IMR-90 (cell line): ENCODE measurements at regions not wholly inside any gene's neighbourhood (a gene's known extent, or its start where the extent isn't known, plus 50 kb on each side); places are given as distances from the start of the nearest gene placed in this dataset.

Source experiments
- ATAC-seq: fragments of 200-7000 bp; cut with Tn5 transposase; 2 replicates; pipeline ENCODE4 v1.9.1; 2020; ENCODE audit warnings: low read depth, mild to moderate bottlenecking, moderate library complexity
- BruUV-seq: library from RNA; stranded (reverse); fragments of 400-500 nt; replicated peaks from 2 replicates; lab custom pipeline; 2021; lab: Mats Ljungman, UMichigan
- CTCF ChIA-PET: fragments of 300-600 bp; formaldehyde crosslinking; extraction: SDS; loops from one replicate; lab custom pipeline; 2021; ENCODE audit warnings: antibody characterized with exemption; lab: Yijun Ruan, JAX
- POLR2A ChIA-PET: fragments of 300-600 bp; sonication (Branson Sonifier 250); formaldehyde crosslinking; loops from one replicate; lab custom pipeline; 2022; ENCODE audit warnings: antibody characterized with exemption; ENCODE audit not compliant: unreplicated experiment; lab: Charles Lee
- DNase-seq: peaks from one replicate; pipeline ENCODE4 v3.0.0; 2013
- H2AFZ ChIP-seq: replicated peaks from 2 replicates; pipeline ENCODE3; 2013; ENCODE audit warnings: low read length, mild to moderate bottlenecking; ENCODE audit not compliant: poor library complexity
- H2AK5ac ChIP-seq: 2 replicates; pipeline ENCODE4 v1.6.1; 2013; ENCODE audit warnings: low read depth, low read length, inconsistent platforms
- H2AK9ac ChIP-seq: replicated peaks from 2 replicates; pipeline ENCODE3; 2013; ENCODE audit warnings: mild to moderate bottlenecking, low read depth, low read length, moderate library complexity; ENCODE audit not compliant: poor library complexity
- H2BK120ac ChIP-seq: 2 replicates; pipeline ENCODE4 v1.6.1; 2013; ENCODE audit warnings: low read depth, low read length, inconsistent platforms
- H2BK15ac ChIP-seq: 3 replicates; pipeline ENCODE4 v1.6.1; 2013; ENCODE audit warnings: low read depth, low read length, inconsistent platforms
- H2BK20ac ChIP-seq: 2 replicates; pipeline ENCODE4 v1.6.1; 2013; ENCODE audit warnings: low read depth, mild to moderate bottlenecking, inconsistent platforms, low read length, moderate library complexity
- H2BK5ac ChIP-seq: 2 replicates; pipeline ENCODE4 v1.6.1; 2013; ENCODE audit warnings: mild to moderate bottlenecking, low read depth, low read length, inconsistent platforms; ENCODE audit not compliant: poor library complexity, severe bottlenecking
- H3K14ac ChIP-seq: replicated peaks from 2 replicates; pipeline ENCODE4 v1.6.1; 2013; ENCODE audit warnings: low read depth, low read length, inconsistent platforms
- H3K18ac ChIP-seq: 2 replicates; pipeline ENCODE4 v1.6.1; 2013; ENCODE audit warnings: low read depth, low read length, control low read depth
- H3K23ac ChIP-seq: 2 replicates; pipeline ENCODE4 v1.6.1; 2013; ENCODE audit warnings: low read depth, low read length, inconsistent platforms
- H3K27ac ChIP-seq: 2 replicates; pipeline ENCODE4 v1.5.1; 2013; ENCODE audit warnings: mild to moderate bottlenecking, control low read depth, low read length; ENCODE audit not compliant: insufficient read depth
- H3K27me3 ChIP-seq: 2 replicates; pipeline ENCODE4 v1.6.1; 2013; ENCODE audit warnings: low read length; ENCODE audit not compliant: control insufficient read depth, insufficient read depth
- H3K36me3 ChIP-seq: 2 replicates; pipeline ENCODE4 v1.6.1; 2013; ENCODE audit warnings: low read length, mixed read lengths; ENCODE audit not compliant: control insufficient read depth, insufficient read depth
- H3K4ac ChIP-seq: 2 replicates; pipeline ENCODE4 v1.6.1; 2013; ENCODE audit warnings: low read depth, low read length, inconsistent platforms
- H3K4me1 ChIP-seq: 2 replicates; pipeline ENCODE4 v1.6.1; 2013; ENCODE audit warnings: low read length, mixed read lengths; ENCODE audit not compliant: control insufficient read depth, insufficient read depth
- H3K4me2 ChIP-seq: 2 replicates; pipeline ENCODE4 v1.6.1; 2013; ENCODE audit warnings: low read depth, mild to moderate bottlenecking, control low read depth, low read length, moderate library complexity
- H3K4me3 ChIP-seq: 2 replicates; pipeline ENCODE4 v1.5.1; 2013; ENCODE audit warnings: low read depth, mild to moderate bottlenecking, control low read depth, low read length, moderate library complexity; ENCODE audit not compliant: insufficient read depth
- H3K56ac ChIP-seq: 2 replicates; pipeline ENCODE4 v1.6.1; 2013; ENCODE audit warnings: low read length, inconsistent platforms; ENCODE audit not compliant: insufficient read depth; ENCODE audit errors: extremely low read depth
- H3K79me1 ChIP-seq, 2 experiments: 2 replicates each; pipeline ENCODE4 v1.6.1; 2013; ENCODE audit warnings: low read length in 2 of 2, inconsistent platforms in 1 of 2, low read depth in 1 of 2
- H3K9ac ChIP-seq: 2 replicates; pipeline ENCODE4 v1.6.1; 2013; ENCODE audit warnings: low read depth, low read length, control low read depth
- H3K9me1 ChIP-seq: 2 replicates; pipeline ENCODE4 v1.6.1; 2013; ENCODE audit warnings: low read length, inconsistent platforms; ENCODE audit not compliant: insufficient read depth
- H3K9me3 ChIP-seq: 2 replicates; pipeline ENCODE4 v1.6.1; 2013; ENCODE audit warnings: low read length; ENCODE audit not compliant: control insufficient read depth, insufficient read depth
- H4K20me1 ChIP-seq: 2 replicates; pipeline ENCODE4 v1.6.1; 2013; ENCODE audit warnings: low read length, inconsistent platforms; ENCODE audit not compliant: insufficient read depth
- H4K5ac ChIP-seq: 2 replicates; pipeline ENCODE4 v1.6.1; 2013; ENCODE audit warnings: mild to moderate bottlenecking, low read depth, low read length, control low read depth
- H4K8ac ChIP-seq, 2 experiments: 2 replicates each; pipeline ENCODE4 v1.6.1; 2013; ENCODE audit warnings: low read depth in 2 of 2, low read length in 2 of 2, control low read depth in 1 of 2, inconsistent platforms in 1 of 2
- H4K91ac ChIP-seq: 2 replicates; pipeline ENCODE4 v1.6.1; 2013; ENCODE audit warnings: low read depth, low read length, inconsistent platforms; ENCODE audit not compliant: insufficient read depth
- BHLHE40 ChIP-seq: fragments of 150-350 bp; IDR thresholded peaks from 2 replicates; pipeline ENCODE4 v1.6.1; 2016; ENCODE audit warnings: mild to moderate bottlenecking, low read depth, low read length
- CEBPB ChIP-seq: IDR thresholded peaks from 2 replicates; pipeline ENCODE4 v1.6.1; 2012; ENCODE audit warnings: low read depth, low read length, improper control_type of control experiment
- CHD1 ChIP-seq: IDR thresholded peaks from 2 replicates; pipeline ENCODE4 v1.6.1; 2012; ENCODE audit warnings: low read depth, low read length, improper control_type of control experiment
- CTCF ChIP-seq: conservative IDR thresholded peaks from 2 replicates; pipeline ENCODE4 v1.5.1; 2012; ENCODE audit warnings: mild to moderate bottlenecking, low read depth, low read length, improper control_type of control experiment
- ELK1 ChIP-seq: fragments of 150-350 bp; IDR thresholded peaks from 2 replicates; pipeline ENCODE4 v1.6.1; 2016; ENCODE audit warnings: low read depth, mild to moderate bottlenecking, low read length, moderate library complexity, borderline replicate concordance
- FOS ChIP-seq: fragments of 150-350 bp; IDR thresholded peaks from 2 replicates; pipeline ENCODE4 v1.6.1; 2016; ENCODE audit warnings: low read depth, low read length
- MAFK ChIP-seq: IDR thresholded peaks from 2 replicates; pipeline ENCODE4 v1.6.1; 2012; ENCODE audit warnings: low read depth, low read length, improper control_type of control experiment
- MAZ ChIP-seq: IDR thresholded peaks from 2 replicates; pipeline ENCODE4 v1.6.1; 2012; ENCODE audit warnings: low read depth, mild to moderate bottlenecking, low read length, improper control_type of control experiment, moderate library complexity, borderline replicate concordance
- MXI1 ChIP-seq: IDR thresholded peaks from 2 replicates; pipeline ENCODE4 v1.6.1; 2012; ENCODE audit warnings: low read depth, mild to moderate bottlenecking, low read length, moderate library complexity, borderline replicate concordance
- NFE2L2 ChIP-seq: fragments of 150-350 bp; IDR thresholded peaks from 2 replicates; pipeline ENCODE4 v1.6.1; 2016; ENCODE audit warnings: low read depth, mild to moderate bottlenecking, low read length
- POLR2A ChIP-seq: IDR thresholded peaks from 2 replicates; pipeline ENCODE4 v1.6.1; 2012; ENCODE audit warnings: mild to moderate bottlenecking, low read depth, low read length
- RAD21 ChIP-seq: IDR thresholded peaks from 2 replicates; pipeline ENCODE4 v1.6.1; 2012; ENCODE audit warnings: low read length, improper control_type of control experiment
- RCOR1 ChIP-seq: IDR thresholded peaks from 2 replicates; pipeline ENCODE4 v1.6.1; 2012; ENCODE audit warnings: mild to moderate bottlenecking, low read length, improper control_type of control experiment; ENCODE audit not compliant: insufficient replicate concordance
- RFX5 ChIP-seq: IDR thresholded peaks from 2 replicates; pipeline ENCODE4 v1.8.0; 2012; ENCODE audit warnings: low read depth, mild to moderate bottlenecking, low read length, moderate library complexity
- SMC3 ChIP-seq: fragments of 150-350 bp; IDR thresholded peaks from 2 replicates; pipeline ENCODE4 v1.6.1; 2016; ENCODE audit warnings: low read depth, mild to moderate bottlenecking, antibody characterized with exemption, low read length, moderate library complexity
- USF2 ChIP-seq: fragments of 150-350 bp; IDR thresholded peaks from 2 replicates; pipeline ENCODE4 v1.6.1; 2017; ENCODE audit warnings: mild to moderate bottlenecking, antibody characterized with exemption, low read length, low read depth
- WGBS, 2 experiments: methylation state at CpG; one replicate each; pipeline versions ENCODE4 v1.1.5 to v1.1.7; 2013; ENCODE audit warnings: missing lambda C conversion rate in 2 of 2; ENCODE audit not compliant: insufficient read length in 1 of 2; ENCODE audit errors: extremely low coverage in 2 of 2; 5-methylcytosine and 5-hydroxymethylcytosine counted together
- dilution Hi-C: fragments of 300-500 bp; cut with HindIII; formaldehyde crosslinking; loops from one replicate; pipeline ENCODE4 v1.14.3; 2018; ENCODE audit warnings: low sequenced_read_pairs; ENCODE audit not compliant: unreplicated experiment
- in situ Hi-C: fragments of 300-500 bp; cut with MboI; formaldehyde crosslinking; loops from 3 replicates; pipeline ENCODE4 v1.14.3; 2019; ENCODE audit warnings: low sequenced_read_pairs, inconsistent platforms, mixed read lengths
- intact Hi-C: fragments of 100-400 bp; cut with micrococcal nuclease; formaldehyde crosslinking; loops from 2 replicates; pipeline ENCODE4 v1.10.0; 2022

GRCh38 chr2:48032765-48033164 is 126.5 kb upstream of the FBXO11 start:
- no peak overlapping the region for H3K9ac ChIP-seq
- H3K27ac ChIP-seq = no peak overlapping the region
- H2BK20ac ChIP-seq = no peak overlapping the region
- H3K4me3 ChIP-seq = no peak overlapping the region
- no peaks in the 10 kb centered on the region for H3K9me3 ChIP-seq
- H3K56ac ChIP-seq = no peak overlapping the region
- no peak overlapping the region for H2AK5ac ChIP-seq
- no peaks in the 10 kb centered on the region for H3K79me1 ChIP-seq
- no peak overlapping the region for H2BK120ac ChIP-seq
- H4K20me1 ChIP-seq = no peaks in the 10 kb centered on the region
- H3K23ac ChIP-seq = no peak overlapping the region
- peaks cover 2% of the 10 kb centered on the region; the same call in 1 of the 2 replicates for H3K27me3 ChIP-seq
- no CpG with 5 or more reads among the region's 2 CpGs for WGBS, 2 experiments
- DNase-seq = no peak
- no peak overlapping the region for H2BK5ac ChIP-seq
- H2AK9ac ChIP-seq = no peak overlapping the region
- dilution Hi-C loops (no loop called here), intact Hi-C loops (no loop called here), in situ Hi-C loops (no loop called here)
- ChIA-PET CTCF (no interaction called here), POLR2A (no interaction called here)
- ATAC-seq = no peak
- H3K9me1 ChIP-seq = no peaks in the 10 kb centered on the region
- no peaks in the 10 kb centered on the region for H3K36me3 ChIP-seq
- no peak overlapping the region for H4K5ac ChIP-seq
- H3K14ac ChIP-seq = no peak overlapping the region
- TF ChIP-seq BHLHE40 (no peak), SMC3 (no peak), RAD21 (no peak), FOS (no peak), MXI1 (no peak), USF2 (no peak), CHD1 (no peak), NFE2L2 (no peak), RCOR1 (no peak), MAFK (no peak), ELK1 (no peak), CTCF (no peak), RFX5 (no peak), POLR2A (no peak), CEBPB (no peak), MAZ (no peak)
- no peak overlapping the region for H2BK15ac ChIP-seq
- H4K91ac ChIP-seq = no peak overlapping the region
- H4K8ac ChIP-seq = no peak overlapping the region
- no peak overlapping the region for H2AFZ ChIP-seq
- BruUV-seq = no TSS peak
- H3K4me1 ChIP-seq = no peaks in the 10 kb centered on the region
- no peak overlapping the region for H3K18ac ChIP-seq
- H3K4ac ChIP-seq = no peak overlapping the region
- H3K4me2 ChIP-seq = no peak overlapping the region
